ENCODE measurements at regions not wholly inside any gene's neighbourhood (a gene's known extent, or its start where the extent isn't known, plus 50 kb on each side); places are given as distances from the start of the nearest gene placed in this dataset.
"Not testable (repeated sequence)": the region's sequence is repeated elsewhere in the genome, so short reads cannot be mapped to it uniquely, and the experiment has no call there.

GRCh38 chr6:9921366-9921765 is 493.5 kb downstream of the TFAP2A start:
- no peak for DNase-seq

- no peak for DNase-seq
Observed at GRCh38 chr6:9914951-9915350, 499.9 kb downstream of the TFAP2A start.

GRCh38 chr6:9901376-9901775 is 513.5 kb downstream of the TFAP2A start:
- DNase-seq: no peak

DNA sequence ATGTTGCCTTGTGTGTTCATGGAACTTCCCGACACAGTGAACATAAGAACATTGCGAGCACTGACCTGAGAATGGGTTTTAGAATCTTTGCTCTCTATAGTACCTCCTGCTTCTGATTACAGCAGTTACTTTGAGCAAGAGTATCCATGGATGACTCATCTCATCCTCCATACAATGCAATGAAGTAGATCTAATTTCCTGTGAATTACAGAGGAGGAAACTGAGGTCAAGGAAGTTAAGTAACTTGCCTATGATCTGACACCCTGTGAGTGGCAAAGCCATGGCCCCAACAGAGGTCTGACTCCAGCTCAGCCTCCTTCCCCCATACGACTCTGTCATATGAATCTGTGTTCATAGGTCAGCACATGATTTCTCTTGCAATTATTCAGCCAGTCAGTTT is 518.1 kb downstream of the TFAP2A start:
- DNase-seq: no peak

DNA sequence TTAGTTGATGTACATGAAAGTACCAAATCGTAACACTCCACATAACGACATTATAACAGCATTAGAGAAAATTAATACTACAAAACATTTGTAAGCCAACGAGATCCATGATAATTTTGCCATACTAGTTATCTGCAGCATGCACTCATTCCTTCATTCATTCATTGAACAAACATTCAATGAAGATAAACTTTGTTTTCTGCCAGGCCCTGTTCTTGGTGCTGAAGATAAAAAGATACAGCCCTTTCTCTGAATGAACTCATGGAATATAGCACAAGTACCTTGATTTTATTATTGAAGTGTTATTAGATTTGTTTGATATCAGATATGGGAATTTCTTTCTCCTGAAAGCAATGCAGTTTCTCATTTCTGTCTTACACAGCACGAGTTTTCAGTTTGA is 524.0 kb downstream of the TFAP2A start:
- DNase-seq: no peak

GRCh38 chr6:9890469-9890868 is 524.4 kb downstream of the TFAP2A start:
- DNase-seq: no peak

GRCh38 chr6:9878535-9878934 is 536.3 kb downstream of the TFAP2A start:
- DNase-seq: no peak

DNA sequence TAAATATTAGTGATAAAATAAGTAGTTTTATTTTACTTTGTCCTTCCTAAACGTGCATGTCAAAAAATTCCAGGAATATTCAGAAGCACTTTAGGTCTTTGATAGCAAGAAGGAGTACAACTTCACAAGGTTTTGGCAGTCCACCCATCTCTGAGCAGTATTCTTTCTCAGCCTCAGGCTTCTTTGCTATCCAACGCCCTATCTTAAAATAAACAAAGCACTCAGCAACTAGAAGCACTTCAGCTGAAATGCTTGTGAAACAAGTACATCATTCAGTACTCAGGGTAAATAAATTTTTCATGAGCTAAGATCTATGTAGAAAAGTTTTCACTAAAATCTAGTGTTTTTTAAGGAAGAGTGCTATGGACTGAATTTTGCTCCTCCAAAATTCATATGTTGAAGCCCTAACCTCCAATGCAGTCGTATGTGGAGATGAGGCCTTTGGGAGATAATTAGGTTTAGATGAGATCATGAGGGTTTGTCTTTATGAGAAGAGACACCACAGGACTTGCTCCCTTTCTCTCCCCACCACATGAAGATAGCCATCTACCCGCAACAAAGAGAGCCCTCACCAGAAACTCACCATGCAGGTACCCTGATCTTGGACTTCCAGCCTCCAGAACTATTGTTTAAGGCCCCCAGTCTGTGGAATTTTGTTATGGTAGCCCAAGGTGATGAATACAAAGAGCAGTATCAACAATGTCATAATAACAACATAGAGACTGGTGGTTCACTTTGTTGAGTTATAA is 539.1 kb downstream of the TFAP2A start:
- no peak for DNase-seq

- DNase-seq: no peak
Observed at GRCh38 chr6:9862603-9863167, 552.2 kb downstream of the TFAP2A start.

DNA sequence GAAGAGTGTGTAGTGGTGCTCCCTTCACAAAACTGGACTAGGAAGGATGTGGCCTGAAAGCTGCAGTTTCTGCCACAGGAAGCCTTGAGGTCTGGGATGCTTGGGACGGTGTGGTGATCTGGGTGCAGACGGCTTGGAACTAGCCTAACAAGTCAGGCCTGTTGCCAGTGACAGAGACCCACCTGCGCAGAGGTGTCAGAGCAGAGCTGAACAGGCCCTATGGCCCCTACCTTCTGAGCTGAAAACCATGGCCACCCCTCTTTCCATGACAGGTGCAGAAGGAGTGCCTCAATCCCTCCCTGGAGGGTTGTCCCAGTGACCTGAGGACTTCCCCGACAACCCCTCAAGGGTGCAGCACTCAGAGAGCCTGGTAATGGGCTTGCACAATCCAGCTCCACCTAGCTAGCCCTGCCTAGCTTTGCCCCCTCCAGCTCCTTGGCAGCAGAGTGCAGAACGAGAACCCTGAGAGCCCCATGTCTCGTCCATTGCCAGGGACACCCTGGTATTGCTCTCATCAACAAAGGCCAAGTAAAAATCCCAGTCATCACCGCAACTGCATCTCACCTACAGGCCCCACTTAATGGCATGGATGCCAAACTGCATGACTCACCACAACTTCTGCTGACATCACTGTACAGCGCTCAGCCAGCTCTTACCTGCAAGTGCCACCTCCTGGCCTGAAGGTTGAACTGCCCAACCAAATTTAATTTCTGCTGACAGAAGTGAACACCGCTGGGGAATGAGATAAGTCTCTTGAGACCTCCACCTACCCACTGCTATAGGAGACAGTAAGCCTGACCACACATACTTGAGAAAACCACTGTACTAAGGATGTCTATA is 563.1 kb downstream of the TFAP2A start:
- DNase-seq: no peak

GRCh38 chr6:9851006-9851405 is 563.9 kb downstream of the TFAP2A start:
- DNase-seq: no peak

- DNase-seq: no peak
Observed at GRCh38 chr6:9848094-9848493, 566.8 kb downstream of the TFAP2A start.

DNA sequence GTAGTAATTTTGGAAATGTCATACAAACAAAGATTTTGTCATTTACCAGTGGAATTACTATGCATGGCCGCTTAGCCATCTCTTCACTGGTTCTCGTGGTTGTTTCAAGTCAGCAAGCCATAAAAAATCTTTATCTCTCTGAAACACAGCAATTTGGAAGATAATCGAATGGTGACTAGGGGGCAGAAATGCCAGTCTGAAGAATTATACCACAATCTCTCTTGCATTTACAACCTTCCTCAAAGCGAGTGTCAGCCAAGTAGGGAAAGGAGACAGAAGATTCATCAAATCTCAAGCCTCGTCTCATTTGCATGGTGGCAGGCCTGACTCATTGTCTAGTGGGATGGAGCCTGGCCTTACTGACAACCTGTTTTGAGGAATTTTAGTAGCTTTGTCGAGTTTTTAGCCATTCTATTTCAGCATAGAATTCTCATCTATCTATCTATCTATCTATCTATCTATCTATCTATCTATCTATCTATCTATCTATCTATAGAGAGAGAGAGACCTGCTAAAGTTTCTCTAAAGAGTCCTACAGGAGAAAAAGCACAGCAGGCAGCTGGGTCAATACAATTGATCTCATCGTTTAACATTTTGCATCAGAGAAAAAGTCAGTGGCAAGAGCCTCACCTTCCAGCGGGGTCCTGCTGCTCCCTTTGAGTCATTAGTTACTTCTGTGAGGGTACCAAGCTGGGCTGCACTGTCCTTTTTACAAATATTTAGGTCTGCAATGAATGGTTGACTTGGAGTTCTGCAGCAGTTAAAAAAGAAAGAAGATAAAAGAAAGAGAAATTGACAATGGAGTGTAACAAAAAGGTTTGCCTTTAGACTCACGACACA is 572.8 kb downstream of the TFAP2A start:
- no peak for DNase-seq

DNA sequence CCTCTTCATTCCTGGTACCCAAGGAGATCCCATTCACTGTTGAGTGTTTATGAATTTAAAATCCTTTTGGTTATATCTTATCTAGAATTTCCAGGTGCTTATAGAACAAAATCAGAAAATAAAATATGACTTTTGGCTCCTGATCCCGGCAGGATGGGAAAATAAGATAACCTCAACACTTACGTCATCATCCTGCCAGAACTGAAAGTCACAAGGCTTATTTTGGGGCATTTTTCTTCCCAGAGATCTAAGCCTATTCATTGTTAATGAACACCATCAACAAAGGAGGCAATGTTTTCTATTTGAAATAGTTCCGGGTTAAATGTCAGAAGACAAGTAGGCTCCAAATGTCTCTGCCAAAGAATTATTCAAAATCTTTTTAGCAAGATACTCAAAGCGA is 580.6 kb downstream of the TFAP2A start:
- DNase-seq: no peak

DNA sequence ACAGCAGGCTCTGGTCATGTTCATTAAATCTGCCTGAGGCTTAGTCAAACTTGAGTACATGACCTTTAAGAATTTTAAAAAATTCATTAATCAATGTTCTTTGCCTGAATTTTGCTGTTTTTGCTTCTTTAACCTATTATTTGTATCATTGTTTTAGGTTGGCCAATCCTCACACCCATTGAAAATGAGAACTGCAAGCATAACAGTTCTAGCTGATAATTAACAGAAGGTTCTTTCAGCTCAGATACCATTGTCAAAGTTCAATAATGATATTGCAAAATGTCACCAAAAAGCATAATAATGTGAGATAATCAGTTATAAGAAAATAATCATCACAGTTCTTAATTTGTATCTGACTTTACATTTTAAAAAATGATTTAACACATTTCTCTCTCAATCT is 583.1 kb downstream of the TFAP2A start:
- no peak for DNase-seq

- no peak for DNase-seq
Observed at GRCh38 chr6:9830808-9831207, 584.1 kb downstream of the TFAP2A start.

DNA sequence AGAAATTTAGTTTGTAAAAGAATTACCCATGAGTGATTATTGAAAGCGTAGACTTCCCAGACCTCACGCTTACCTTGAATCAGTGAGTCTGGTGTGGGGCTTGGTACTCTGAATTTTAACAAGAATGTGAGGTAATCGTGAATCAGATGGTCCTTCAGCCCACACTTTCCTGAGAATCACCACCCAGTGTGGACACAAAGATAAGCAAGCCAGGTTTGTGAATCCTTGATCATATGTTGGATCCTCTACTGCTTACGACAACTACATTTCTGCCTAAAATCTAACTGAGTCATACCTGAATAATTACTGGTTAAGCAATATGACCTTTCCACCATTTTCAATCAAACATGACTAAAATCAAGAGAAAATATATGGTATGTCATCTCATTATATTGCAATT is 589.3 kb downstream of the TFAP2A start:
- DNase-seq: no peak

DNA sequence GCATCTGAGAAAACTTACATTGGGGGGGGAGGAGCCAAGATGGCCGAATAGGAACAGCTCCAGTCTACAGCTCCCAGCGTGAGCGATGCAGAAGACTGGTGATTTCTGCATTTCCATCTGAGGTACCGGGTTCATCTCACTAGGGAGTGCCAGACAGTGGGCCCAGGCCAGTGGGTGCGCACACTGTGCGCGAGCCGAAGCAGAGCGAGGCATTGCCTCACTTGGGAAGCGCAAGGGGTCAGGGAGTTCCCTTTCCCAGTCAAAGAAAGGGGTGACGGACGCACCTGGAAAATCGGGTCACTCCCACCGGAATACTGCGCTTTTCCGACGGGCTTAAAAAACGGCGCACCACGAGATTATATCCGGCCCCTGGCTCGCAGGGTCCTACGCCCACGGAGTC is 604.1 kb downstream of the TFAP2A start:
- DNase-seq: not testable (repeated sequence)

- no peak for DNase-seq
Observed at GRCh38 chr6:9810286-9810685, 604.6 kb downstream of the TFAP2A start.

GRCh38 chr6:9806195-9806594 is 608.7 kb downstream of the TFAP2A start:
- DNase-seq: no peak

- no peak for DNase-seq
Observed at GRCh38 chr6:9801249-9801754, 613.6 kb downstream of the TFAP2A start.

GRCh38 chr6:9799582-9799981 is 615.3 kb downstream of the TFAP2A start:
- DNase-seq: no peak

- no peak for DNase-seq
Observed at GRCh38 chr6:9796827-9797226, 618.0 kb downstream of the TFAP2A start.
